ENCODE measurements at regions not wholly inside any gene's neighbourhood (a gene's known extent, or its start where the extent isn't known, plus 50 kb on each side); places are given as distances from the start of the nearest gene placed in this dataset.

DNA sequence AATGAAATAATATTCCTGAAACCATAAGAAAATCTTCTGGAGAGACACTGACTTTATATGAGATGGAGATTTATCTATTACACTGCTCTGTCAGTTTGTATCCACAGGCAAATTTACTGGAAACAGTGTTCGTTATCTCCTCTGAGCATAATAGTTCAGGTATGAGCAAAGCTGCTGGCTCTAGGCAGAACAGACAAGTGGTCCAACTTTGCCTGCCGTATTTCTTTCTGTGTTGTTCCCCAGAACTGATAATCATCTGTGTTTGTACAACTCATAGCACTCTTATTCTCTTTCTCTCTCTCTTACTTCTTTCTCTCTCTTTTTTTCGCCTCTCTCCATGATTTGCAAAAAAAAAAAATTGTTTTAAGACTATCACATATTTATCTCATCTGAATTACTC is 623.8 kb upstream of the CHORDC1 start:
- Mint-ChIP-seq H3K27me3 (ENCODE audit: low read depth) (no peaks in the 10 kb centered on the region), H3K4me1 (no peaks in the 10 kb centered on the region), H3K36me3 (ENCODE audit: low read depth) (no peaks in the 10 kb centered on the region), H3K4me3 (no peak overlapping the region), H3K27ac (no peak overlapping the region), H3K9me3 (no peaks in the 10 kb centered on the region)
- TF ChIP-seq, protein P1, sequence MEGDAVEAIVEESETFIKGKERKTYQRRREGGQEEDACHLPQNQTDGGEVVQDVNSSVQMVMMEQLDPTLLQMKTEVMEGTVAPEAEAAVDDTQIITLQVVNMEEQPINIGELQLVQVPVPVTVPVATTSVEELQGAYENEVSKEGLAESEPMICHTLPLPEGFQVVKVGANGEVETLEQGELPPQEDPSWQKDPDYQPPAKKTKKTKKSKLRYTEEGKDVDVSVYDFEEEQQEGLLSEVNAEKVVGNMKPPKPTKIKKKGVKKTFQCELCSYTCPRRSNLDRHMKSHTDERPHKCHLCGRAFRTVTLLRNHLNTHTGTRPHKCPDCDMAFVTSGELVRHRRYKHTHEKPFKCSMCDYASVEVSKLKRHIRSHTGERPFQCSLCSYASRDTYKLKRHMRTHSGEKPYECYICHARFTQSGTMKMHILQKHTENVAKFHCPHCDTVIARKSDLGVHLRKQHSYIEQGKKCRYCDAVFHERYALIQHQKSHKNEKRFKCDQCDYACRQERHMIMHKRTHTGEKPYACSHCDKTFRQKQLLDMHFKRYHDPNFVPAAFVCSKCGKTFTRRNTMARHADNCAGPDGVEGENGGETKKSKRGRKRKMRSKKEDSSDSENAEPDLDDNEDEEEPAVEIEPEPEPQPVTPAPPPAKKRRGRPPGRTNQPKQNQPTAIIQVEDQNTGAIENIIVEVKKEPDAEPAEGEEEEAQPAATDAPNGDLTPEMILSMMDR (IDR thresholded peaks at IDR 0.05; ENCODE audit: unreplicated experiment in 3 of 3) = no peak

DNA sequence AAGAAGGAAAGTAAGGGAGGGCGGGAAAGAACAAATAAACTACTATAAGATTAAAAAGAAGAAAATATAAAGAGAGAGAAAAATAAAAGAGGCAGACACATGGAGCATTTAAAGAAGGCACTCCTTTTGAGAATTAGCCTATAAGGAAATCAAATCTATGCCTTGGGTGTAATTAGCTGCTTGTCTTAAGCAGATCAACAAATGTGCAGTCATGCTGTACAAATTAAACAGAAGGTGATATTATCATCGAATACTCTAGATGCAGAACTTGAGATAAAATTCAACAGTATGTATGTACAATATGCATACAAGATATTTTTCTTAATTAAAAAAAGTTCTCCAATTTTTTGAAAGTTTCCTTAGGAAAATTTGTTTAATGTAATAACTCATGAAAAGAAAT is 623.0 kb upstream of the CHORDC1 start:
- TF ChIP-seq, protein P1 (IDR thresholded peaks at IDR 0.05; ENCODE audit: unreplicated experiment in 3 of 3) = no peak
- no peak overlapping the region for H3K4me3 Mint-ChIP-seq
- H3K4me1 Mint-ChIP-seq = no peaks in the 10 kb centered on the region
- H3K27me3 Mint-ChIP-seq (ENCODE audit: low read depth) = no peaks in the 10 kb centered on the region
- H3K27ac Mint-ChIP-seq = no peak overlapping the region
- no peaks in the 10 kb centered on the region for H3K36me3 Mint-ChIP-seq (ENCODE audit: low read depth)
- H3K9me3 Mint-ChIP-seq = no peaks in the 10 kb centered on the region

GRCh38 chr11:90845126-90845525 is 622.3 kb upstream of the CHORDC1 start:
- Mint-ChIP-seq H3K27ac (no peak overlapping the region), H3K9me3 (no peaks in the 10 kb centered on the region), H3K4me3 (no peak overlapping the region), H3K4me1 (no peaks in the 10 kb centered on the region), H3K27me3 (ENCODE audit: low read depth) (no peaks in the 10 kb centered on the region), H3K36me3 (ENCODE audit: low read depth) (no peaks in the 10 kb centered on the region)
- TF ChIP-seq, protein P1 (IDR thresholded peaks at IDR 0.05; ENCODE audit: unreplicated experiment in 3 of 3) = no peak

- Mint-ChIP-seq H3K27me3 (ENCODE audit: low read depth) (no peaks in the 10 kb centered on the region), H3K9me3 (no peaks in the 10 kb centered on the region), H3K36me3 (ENCODE audit: low read depth) (no peaks in the 10 kb centered on the region), H3K27ac (no peak overlapping the region), H3K4me3 (no peak overlapping the region), H3K4me1 (no peaks in the 10 kb centered on the region)
- TF ChIP-seq, protein P1 (IDR thresholded peaks at IDR 0.05; ENCODE audit: unreplicated experiment in 3 of 3) = no peak
These were observed 621.2 kb upstream of the CHORDC1 start for GRCh38 chr11:90844041-90844440.

GRCh38 chr11:90842681-90843080 is 619.8 kb upstream of the CHORDC1 start:
- Mint-ChIP-seq H3K36me3 (ENCODE audit: low read depth) (no peaks in the 10 kb centered on the region), H3K4me1 (no peaks in the 10 kb centered on the region), H3K9me3 (no peaks in the 10 kb centered on the region), H3K27ac (no peak overlapping the region), H3K4me3 (no peak overlapping the region), H3K27me3 (ENCODE audit: low read depth) (no peaks in the 10 kb centered on the region)
- TF ChIP-seq, protein P1 (IDR thresholded peaks at IDR 0.05; ENCODE audit: unreplicated experiment in 3 of 3) = no peak

- Mint-ChIP-seq H3K4me1 (no peaks in the 10 kb centered on the region), H3K27me3 (ENCODE audit: low read depth) (no peaks in the 10 kb centered on the region), H3K4me3 (no peak overlapping the region), H3K36me3 (ENCODE audit: low read depth) (no peaks in the 10 kb centered on the region), H3K27ac (no peak overlapping the region), H3K9me3 (no peaks in the 10 kb centered on the region)
- TF ChIP-seq, protein P1 (IDR thresholded peaks at IDR 0.05; ENCODE audit: unreplicated experiment in 3 of 3) = no peak
These were observed 617.2 kb upstream of the CHORDC1 start for GRCh38 chr11:90840071-90840470.

Measured in nephron (organoid).